Endothelial cell of umbilical vein (primary cell): ENCODE measurements at regions not wholly inside any gene's neighbourhood (a gene's known extent, or its start where the extent isn't known, plus 50 kb on each side); places are given as distances from the start of the nearest gene placed in this dataset.

Experiments
- BruUV-seq: library from RNA; stranded (reverse); fragments of 400-500 nt; replicated peaks from 2 replicates; lab custom pipeline; 2021; lab: Mats Ljungman, UMichigan
- CTCF ChIA-PET: fragments of 300-600, 350-600 bp; sonication (Branson Sonifier 250); formaldehyde crosslinking; loops from one replicate; lab custom pipeline; 2021; ENCODE audit warnings: antibody characterized with exemption, inconsistent platforms; lab: Charles Lee
- POLR2A ChIA-PET: fragments of 300-600, 350-600 bp; sonication (Branson Sonifier 250); formaldehyde crosslinking; loops from one replicate; lab custom pipeline; 2021; ENCODE audit warnings: antibody characterized with exemption, inconsistent platforms; lab: Charles Lee
- DNase-seq: peaks from one replicate; pipeline ENCODE4 v3.0.0-alpha.2; 2011; ENCODE audit warnings: low read depth, low spot score
- FAIRE-seq: peaks from 2 replicates; lab custom pipeline; 2011; peaks lifted over from hg19 to GRCh38; lab: Jason Lieb, UNC
- H2AFZ ChIP-seq: 2 replicates; pipeline ENCODE4 v1.6.0; 2012; ENCODE audit warnings: low read depth, low read length, control low read depth, inconsistent platforms
- H3K27ac ChIP-seq: 2 replicates; pipeline ENCODE4 v1.5.1; 2011; ENCODE audit warnings: low read depth, mild to moderate bottlenecking, control low read depth, low read length, moderate library complexity; ENCODE audit not compliant: insufficient read depth
- H3K27me3 ChIP-seq, 2 experiments: 2 replicates each; pipeline versions ENCODE4 v1.6.0 to v1.6.1; 2011; ENCODE audit warnings: low read length in 2 of 2, mixed read lengths in 1 of 2; ENCODE audit not compliant: control insufficient read depth in 2 of 2, insufficient read depth in 2 of 2
- H3K36me3 ChIP-seq, 2 experiments: 2 replicates in 1 of 2; 3 replicates in 1 of 2; pipeline ENCODE4 v1.5.1; 2011; ENCODE audit warnings: low read length in 2 of 2, mild to moderate bottlenecking in 1 of 2, moderate library complexity in 1 of 2; ENCODE audit not compliant: control insufficient read depth in 2 of 2, insufficient read depth in 2 of 2; ENCODE audit errors: extremely low read depth in 1 of 2
- H3K4me1 ChIP-seq: 3 replicates; pipeline ENCODE4 v1.5.1; 2011; ENCODE audit warnings: mild to moderate bottlenecking, low read length; ENCODE audit not compliant: control insufficient read depth, insufficient read depth; ENCODE audit errors: extremely low read depth
- H3K4me2 ChIP-seq: 2 replicates; pipeline ENCODE4 v1.6.1; 2011; ENCODE audit warnings: low read length, control low read depth, mixed read lengths; ENCODE audit not compliant: insufficient read depth
- H3K4me3 ChIP-seq, 3 experiments: fragments of 200-600 bp in 1 of 3; sonication (generic), shearing (Covaris generic) in 1 of 3; replicated peaks in 1 of 3; 2 replicates each; pipeline ENCODE4 v1.5.1; 2011 to 2016; ENCODE audit warnings: control low read depth in 3 of 3, low read length in 3 of 3, mild to moderate bottlenecking in 2 of 3, inconsistent platforms in 1 of 3, low read depth in 1 of 3, moderate library complexity in 1 of 3; ENCODE audit not compliant: insufficient read depth in 1 of 3
- H3K79me2 ChIP-seq: 2 replicates; pipeline ENCODE4 v1.6.0; 2012; ENCODE audit warnings: low read length, inconsistent platforms; ENCODE audit not compliant: control insufficient read depth, insufficient read depth
- H3K9ac ChIP-seq: replicated peaks from 2 replicates; pipeline ENCODE3; 2011; ENCODE audit warnings: low read length, control low read depth; ENCODE audit not compliant: insufficient read depth; ENCODE audit errors: extremely low read depth
- H3K9me1 ChIP-seq: replicated peaks from 3 replicates; pipeline ENCODE4 v1.6.0; 2011; ENCODE audit warnings: mild to moderate bottlenecking, low read length; ENCODE audit not compliant: control insufficient read depth, insufficient read depth; ENCODE audit errors: extremely low read depth
- H3K9me3 ChIP-seq: replicated peaks from 2 replicates; pipeline ENCODE4 v1.5.1; 2012; ENCODE audit warnings: low read length, inconsistent platforms; ENCODE audit not compliant: control insufficient read depth, insufficient read depth
- H4K20me1 ChIP-seq: replicated peaks from 2 replicates; pipeline ENCODE3; 2011; ENCODE audit warnings: mild to moderate bottlenecking, low read length; ENCODE audit not compliant: control insufficient read depth, insufficient read depth; ENCODE audit errors: extremely low read depth
- EZH2 ChIP-seq: IDR thresholded peaks from 2 replicates; pipeline ENCODE4 v1.6.1; 2012; ENCODE audit warnings: borderline replicate concordance, low read depth, mild to moderate bottlenecking, moderate library complexity, low read length, inconsistent platforms; ENCODE audit not compliant: severe bottlenecking
- FOS ChIP-seq: IDR thresholded peaks from 2 replicates; pipeline ENCODE4 v1.6.1; 2011; ENCODE audit warnings: mild to moderate bottlenecking, low read length, moderate library complexity, borderline replicate concordance; ENCODE audit not compliant: insufficient read depth
- GATA2 ChIP-seq: IDR thresholded peaks from 2 replicates; pipeline ENCODE4 v1.7.0; 2011; ENCODE audit warnings: low read depth, mild to moderate bottlenecking, moderate library complexity, mixed read lengths, low read length; ENCODE audit not compliant: insufficient read length, insufficient read depth
- JUN ChIP-seq: IDR thresholded peaks from 2 replicates; pipeline ENCODE4 v1.6.1; 2011; ENCODE audit warnings: borderline replicate concordance, low read depth; ENCODE audit not compliant: insufficient read length, insufficient read depth
- MYC ChIP-seq: IDR thresholded peaks from one replicate; pipeline ENCODE4 v1.6.1; 2011; ENCODE audit warnings: mild to moderate bottlenecking, low read depth, low read length
- POLR2A ChIP-seq: IDR thresholded peaks from 2 replicates; pipeline ENCODE4 v1.6.1; 2012; ENCODE audit warnings: low read depth, mild to moderate bottlenecking, control low read depth, low read length
- POLR2AphosphoS5 ChIP-seq: IDR thresholded peaks from 2 replicates; pipeline ENCODE4 v1.6.1; 2012; ENCODE audit warnings: low read depth, mild to moderate bottlenecking, control low read depth, low read length, moderate library complexity; ENCODE audit not compliant: insufficient read depth
- dilution Hi-C: fragments of 300-500 bp; cut with MboI; formaldehyde crosslinking; loops from one replicate; pipeline ENCODE4 v1.15.0; 2019; ENCODE audit warnings: low sequenced_read_pairs; ENCODE audit not compliant: extremely low pct_ligation_motif_present
- intact Hi-C: fragments of 100-400 bp; cut with micrococcal nuclease; formaldehyde crosslinking; loops from one replicate; pipeline ENCODE4 v1.10.0; 2022
- TF ChIP-seq, protein P1 (sequence below): IDR thresholded peaks from 2 replicates; pipeline ENCODE4 v1.6.1; 2011; ENCODE audit not compliant: insufficient read depth, insufficient read length
- TF ChIP-seq, protein P2 (sequence below), 2 donors: IDR thresholded peaks; 1 replicate in 1 of 2; 2 replicates in 1 of 2; pipeline ENCODE4 v1.5.1; 2011; ENCODE audit warnings: low read length in 2 of 2, mild to moderate bottlenecking in 2 of 2, moderate library complexity in 2 of 2, control low read depth in 1 of 2, inconsistent platforms in 1 of 2, low read depth in 1 of 2; ENCODE audit not compliant: insufficient read depth in 1 of 2; ENCODE audit errors: extremely low read depth in 1 of 2

- dilution Hi-C loops (no loop called here), intact Hi-C loops (no loop called here)
- Histone ChIP-seq H3K4me3 (no peak overlapping the region), H4K20me1 (no peaks in the 10 kb centered on the region), H3K9ac (no peak overlapping the region), H3K4me2 (no peak overlapping the region), H2AFZ (no peak overlapping the region), H3K4me1 (no peaks in the 10 kb centered on the region), H3K27ac (no peak overlapping the region), H3K36me3 (no peaks in the 10 kb centered on the region), H3K79me2 (no peaks in the 10 kb centered on the region), H3K27me3 (no peaks in the 10 kb centered on the region), H3K9me1 (no peaks in the 10 kb centered on the region), H3K9me3 (no peaks in the 10 kb centered on the region)
- ChIA-PET POLR2A (no interaction called here), CTCF (interaction anchor here (1.0 to 1.1 kb wide), 2 partner anchors 11 to 25 kb away, joined by 3 read pairs; no protein-coding TSS in a partner anchor)
- FAIRE-seq: no peak
- BruUV-seq: no TSS peak
- TF ChIP-seq, protein P1, sequence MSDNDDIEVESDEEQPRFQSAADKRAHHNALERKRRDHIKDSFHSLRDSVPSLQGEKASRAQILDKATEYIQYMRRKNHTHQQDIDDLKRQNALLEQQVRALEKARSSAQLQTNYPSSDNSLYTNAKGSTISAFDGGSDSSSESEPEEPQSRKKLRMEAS: no peak
- TF ChIP-seq JUN (no peak), FOS (no peak), EZH2 (no peak), POLR2AphosphoS5 (no peak), GATA2 (no peak), MYC (no peak), POLR2A (no peak)
- TF ChIP-seq, protein P2, sequence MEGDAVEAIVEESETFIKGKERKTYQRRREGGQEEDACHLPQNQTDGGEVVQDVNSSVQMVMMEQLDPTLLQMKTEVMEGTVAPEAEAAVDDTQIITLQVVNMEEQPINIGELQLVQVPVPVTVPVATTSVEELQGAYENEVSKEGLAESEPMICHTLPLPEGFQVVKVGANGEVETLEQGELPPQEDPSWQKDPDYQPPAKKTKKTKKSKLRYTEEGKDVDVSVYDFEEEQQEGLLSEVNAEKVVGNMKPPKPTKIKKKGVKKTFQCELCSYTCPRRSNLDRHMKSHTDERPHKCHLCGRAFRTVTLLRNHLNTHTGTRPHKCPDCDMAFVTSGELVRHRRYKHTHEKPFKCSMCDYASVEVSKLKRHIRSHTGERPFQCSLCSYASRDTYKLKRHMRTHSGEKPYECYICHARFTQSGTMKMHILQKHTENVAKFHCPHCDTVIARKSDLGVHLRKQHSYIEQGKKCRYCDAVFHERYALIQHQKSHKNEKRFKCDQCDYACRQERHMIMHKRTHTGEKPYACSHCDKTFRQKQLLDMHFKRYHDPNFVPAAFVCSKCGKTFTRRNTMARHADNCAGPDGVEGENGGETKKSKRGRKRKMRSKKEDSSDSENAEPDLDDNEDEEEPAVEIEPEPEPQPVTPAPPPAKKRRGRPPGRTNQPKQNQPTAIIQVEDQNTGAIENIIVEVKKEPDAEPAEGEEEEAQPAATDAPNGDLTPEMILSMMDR (IDR thresholded peaks at IDR 0.05; ENCODE audit: extremely low read depth in 1 of 2, insufficient read depth in 1 of 2, low read depth in 1 of 2, low read length in 2 of 2): no peak
- DNase-seq: no peak
Measured at GRCh38 chr12:75674393-75674792, 163.0 kb upstream of the KRR1 start.
